ENCODE measurements at regions not wholly inside any gene's neighbourhood (a gene's known extent, or its start where the extent isn't known, plus 50 kb on each side); places are given as distances from the start of the nearest gene placed in this dataset.

DNA sequence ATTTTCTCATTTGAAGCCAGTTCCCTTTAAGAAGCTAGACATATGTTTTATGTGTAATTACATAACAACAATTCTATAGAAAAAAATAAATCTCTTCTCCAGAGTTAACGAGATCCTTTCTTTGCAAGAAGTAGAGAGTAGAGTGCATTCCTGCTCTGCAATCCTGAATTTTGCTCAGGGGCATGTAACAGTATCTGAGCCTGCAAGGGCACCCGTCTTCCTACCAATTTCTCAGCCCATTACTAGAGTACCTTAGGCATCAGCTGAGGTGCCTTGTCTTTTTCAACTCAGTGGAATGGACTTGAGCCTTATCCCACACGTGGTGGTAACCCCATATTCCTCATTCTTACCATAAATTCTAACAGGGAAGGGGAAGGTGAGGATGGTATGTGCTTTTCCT lies 205.9 kb downstream of the IKZF2 start:
- no peak for DNase-seq

- DNase-seq: no peak
Measured at GRCh38 chr2:212943351-212943750, 208.1 kb downstream of the IKZF2 start.

- no peak for DNase-seq
Measured at GRCh38 chr2:212941361-212941760, 210.1 kb downstream of the IKZF2 start.

DNA sequence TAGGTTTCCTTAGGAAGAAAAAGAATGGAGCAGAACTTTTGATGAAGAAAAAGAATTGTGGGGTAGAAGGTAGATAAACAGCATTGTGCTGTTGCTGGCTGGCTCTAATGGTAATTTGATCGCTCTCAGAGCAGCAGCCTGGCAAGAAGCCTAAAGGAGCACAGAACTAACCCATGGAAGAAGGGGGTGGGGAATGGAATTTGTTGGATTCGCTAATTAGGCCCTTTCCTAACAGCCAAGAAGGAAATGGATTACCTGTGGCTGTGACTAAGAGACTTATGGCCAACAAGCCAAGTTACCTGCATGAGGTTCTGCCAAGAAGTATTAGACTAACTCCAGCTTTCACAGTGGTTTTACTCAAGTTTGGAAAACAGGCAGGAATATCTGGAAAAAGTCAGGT lies 210.6 kb downstream of the IKZF2 start:
- DNase-seq: no peak

GRCh38 chr2:212939777-212940531 lies 211.5 kb downstream of the IKZF2 start:
- DNase-seq: no peak

DNA sequence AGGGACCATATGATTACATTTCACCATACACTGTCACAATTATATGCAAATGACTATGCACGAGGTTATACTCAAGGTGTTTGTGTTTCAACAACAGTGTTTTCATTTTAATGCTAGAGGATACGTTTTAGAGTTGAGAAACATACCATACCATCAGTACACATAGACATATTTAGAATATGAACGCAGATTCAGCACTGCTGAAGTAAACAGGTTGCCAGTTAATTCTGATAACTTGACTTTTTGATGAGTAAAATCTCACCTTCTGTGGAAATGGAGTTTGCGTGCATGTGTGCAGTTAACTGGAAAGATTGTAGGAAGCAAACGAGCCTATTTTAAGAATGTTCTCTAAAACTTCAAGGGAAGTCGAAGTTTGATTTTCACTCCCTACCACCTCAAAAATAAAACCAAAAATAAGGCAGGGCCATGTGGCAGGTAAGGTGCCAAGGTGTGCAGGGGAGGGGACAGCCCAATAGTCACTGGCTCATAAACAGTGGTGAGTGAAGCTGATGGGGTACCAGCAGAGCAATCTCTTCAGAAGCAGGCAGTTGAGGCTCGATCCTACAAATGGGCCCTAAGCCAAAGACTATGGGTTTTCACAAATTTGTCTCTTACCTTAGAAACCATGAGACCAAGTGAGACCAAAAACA lies 213.1 kb downstream of the IKZF2 start:
- no peak for DNase-seq

DNA sequence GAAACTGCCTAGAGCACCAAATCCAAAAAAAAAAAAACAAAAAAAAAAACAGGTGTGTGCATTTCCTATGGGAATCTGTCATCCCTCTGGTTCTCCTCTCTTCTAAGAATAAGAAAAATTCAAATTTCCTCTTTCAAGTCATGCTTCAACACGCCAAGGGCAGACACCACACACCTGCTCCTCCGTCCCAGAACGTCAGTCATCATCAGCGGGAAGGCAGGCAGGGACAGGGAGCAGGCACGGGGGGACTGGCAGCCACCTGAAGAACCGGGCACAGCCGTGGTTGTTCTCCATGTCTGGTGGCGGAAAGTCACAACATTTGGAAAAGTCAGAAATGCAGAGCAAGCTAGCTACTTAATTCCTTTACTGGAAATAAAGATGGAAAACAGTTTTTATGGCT lies 214.8 kb downstream of the IKZF2 start:
- DNase-seq: no peak

GRCh38 chr2:212935752-212936151 lies 215.7 kb downstream of the IKZF2 start:
- DNase-seq: no peak

GRCh38 chr2:212931271-212931670 lies 220.1 kb downstream of the IKZF2 start:
- DNase-seq: no peak

DNA sequence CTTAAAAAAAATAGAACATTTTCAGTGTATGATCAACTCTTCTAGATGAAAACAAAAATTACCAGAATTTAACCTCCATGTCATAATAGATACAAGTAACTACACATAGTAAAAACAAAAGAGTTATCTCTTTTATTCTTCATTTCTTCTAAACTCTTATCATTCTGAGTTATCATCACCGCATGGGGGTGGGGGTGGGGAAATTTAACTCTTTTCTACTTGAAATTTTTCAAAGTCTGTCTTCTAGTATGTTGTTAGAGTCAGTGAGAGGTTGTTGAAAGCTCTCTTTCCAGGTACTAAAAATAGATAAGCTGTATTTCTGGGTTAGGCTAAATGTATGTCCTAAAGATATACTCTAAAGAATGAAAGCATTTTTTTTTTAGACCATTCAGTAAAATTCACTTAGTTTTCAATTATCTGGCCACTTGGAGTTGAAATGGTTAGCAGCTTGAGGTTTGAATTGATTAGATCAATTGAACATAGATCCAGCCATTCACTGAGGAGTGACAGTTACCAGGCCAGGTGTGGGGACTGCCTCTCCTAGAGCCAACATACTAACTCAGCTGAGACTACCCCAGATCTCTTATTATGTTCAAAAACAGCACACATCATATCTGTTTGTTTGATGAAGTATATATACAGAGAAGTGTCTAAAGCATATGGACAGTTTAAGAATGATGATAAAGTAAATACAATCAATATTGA lies 220.7 kb downstream of the IKZF2 start:
- no peak for DNase-seq

DNA sequence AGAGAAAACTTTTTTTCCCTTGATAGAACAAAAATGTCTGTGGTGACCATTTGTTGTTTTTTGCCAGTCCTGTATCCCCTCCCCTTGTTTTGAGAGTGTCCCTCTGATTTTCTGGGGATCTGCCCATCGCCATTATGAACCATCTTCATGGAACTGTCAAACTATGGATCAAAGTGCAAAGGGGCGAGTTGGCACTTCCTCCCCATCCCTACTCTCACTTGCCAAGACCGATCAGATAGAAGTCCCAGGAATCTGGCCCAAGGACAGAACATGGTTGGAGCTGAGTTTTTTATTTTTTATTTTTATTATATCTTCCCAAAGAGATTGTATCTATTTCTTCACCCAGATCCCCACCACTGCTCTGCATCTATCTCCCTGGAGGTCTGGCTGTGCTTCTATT lies 221.4 kb downstream of the IKZF2 start:
- no peak for DNase-seq

DNA sequence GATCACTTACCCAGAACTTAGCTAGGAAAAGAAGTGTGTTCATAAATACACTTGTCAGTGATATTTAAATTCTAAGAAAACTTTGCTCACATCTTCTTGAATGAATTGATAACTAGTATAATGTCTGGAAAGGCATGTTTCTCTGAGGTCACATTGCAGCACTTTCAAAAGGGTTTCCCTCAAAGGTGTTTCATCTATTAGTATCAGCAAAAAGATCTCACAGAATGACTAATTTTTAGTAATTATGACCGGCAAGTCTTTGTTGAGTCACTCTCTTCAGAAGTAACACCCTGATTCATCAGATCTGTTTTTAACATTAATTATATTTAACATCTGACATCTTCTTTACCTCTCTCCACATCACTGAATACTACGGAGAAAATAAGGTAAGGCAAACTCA lies 222.3 kb downstream of the IKZF2 start:
- no peak for DNase-seq

- DNase-seq: no peak
Measured at GRCh38 chr2:212928681-212929080, 222.7 kb downstream of the IKZF2 start.

GRCh38 chr2:212926940-212927339 lies 224.5 kb downstream of the IKZF2 start:
- DNase-seq: no peak

DNA sequence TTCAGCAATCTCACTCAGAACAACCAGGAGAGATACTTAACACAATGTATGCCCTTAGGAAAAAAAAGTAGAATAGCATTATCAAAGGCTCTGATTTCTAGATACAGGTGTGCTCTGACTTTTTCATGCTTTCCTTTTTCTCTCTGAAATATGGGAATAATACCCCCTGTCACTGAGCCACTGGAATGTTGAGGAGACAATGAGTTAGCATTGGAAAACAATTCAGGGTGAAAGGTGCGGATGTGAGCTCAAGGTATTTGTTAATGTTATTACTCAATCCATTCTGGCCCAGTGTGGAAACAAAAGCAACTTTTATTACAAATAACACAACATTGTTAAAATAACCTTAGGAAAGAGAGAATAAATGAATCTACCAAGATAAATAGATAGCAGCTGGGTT lies 228.0 kb downstream of the IKZF2 start:
- no peak for DNase-seq

DNA sequence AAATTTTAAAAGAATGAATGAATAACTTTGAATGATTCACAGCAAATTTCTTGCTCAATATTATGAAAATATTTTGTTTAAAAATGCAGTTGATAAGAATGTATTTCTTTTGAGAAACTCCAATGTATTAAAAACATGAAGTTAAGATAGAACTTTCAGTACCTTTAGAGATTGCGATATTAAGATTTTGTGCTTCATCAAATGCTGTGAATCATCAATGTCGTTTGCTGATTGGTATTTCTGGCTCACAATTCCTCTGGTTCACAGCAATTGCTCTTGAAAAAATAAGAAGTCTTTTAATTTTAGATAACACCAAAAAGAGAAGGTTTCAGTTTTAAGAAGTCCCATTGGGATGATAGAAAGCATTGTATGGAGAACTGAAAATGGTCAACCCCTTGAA lies 228.7 kb downstream of the IKZF2 start:
- no peak for DNase-seq

GRCh38 chr2:212921711-212922110 lies 229.7 kb downstream of the IKZF2 start:
- no peak for DNase-seq

DNA sequence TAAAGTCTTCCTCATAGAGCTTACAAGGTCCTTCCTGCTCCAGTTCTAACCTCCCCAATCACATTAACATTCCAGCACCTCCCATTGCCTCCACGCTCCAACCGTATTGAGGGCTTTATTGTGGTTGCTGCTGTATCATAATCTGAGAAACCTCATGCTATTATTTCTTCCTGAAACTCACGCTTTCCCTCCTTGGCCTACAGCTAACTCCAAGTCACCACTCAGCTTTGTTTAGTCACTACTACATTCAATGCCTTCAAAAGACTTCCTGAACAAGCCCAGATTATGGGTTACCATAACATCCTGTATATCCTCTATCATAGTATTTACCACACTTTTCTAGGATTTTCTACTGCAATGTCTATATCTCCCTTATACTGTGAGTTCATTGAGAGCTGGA lies 230.4 kb downstream of the IKZF2 start:
- DNase-seq: no peak

DNA sequence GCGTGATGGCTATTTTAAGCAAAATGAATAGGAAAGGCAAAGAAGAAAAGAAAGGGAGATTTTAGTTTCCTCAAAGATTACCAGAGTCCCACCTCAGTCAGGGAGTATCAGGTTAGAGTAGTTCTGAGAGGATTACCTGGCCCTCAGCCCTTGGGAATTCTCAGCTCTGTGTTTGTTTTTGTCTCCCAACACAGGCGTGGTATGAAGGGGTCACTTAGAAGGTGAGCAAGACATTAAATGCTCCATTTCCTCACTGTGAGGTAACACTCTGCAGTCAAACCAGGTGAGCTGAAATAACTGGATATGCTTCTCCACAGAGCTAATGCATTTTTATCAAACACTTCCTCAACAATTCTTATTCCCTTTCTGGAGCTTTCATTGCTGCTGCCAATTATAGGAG lies 232.2 kb downstream of the IKZF2 start:
- no peak for DNase-seq

- DNase-seq: no peak
Measured at GRCh38 chr2:212918336-212918735, 233.1 kb downstream of the IKZF2 start.

- no peak for DNase-seq
Measured at GRCh38 chr2:212915121-212915782, 236.2 kb downstream of the IKZF2 start.

DNA sequence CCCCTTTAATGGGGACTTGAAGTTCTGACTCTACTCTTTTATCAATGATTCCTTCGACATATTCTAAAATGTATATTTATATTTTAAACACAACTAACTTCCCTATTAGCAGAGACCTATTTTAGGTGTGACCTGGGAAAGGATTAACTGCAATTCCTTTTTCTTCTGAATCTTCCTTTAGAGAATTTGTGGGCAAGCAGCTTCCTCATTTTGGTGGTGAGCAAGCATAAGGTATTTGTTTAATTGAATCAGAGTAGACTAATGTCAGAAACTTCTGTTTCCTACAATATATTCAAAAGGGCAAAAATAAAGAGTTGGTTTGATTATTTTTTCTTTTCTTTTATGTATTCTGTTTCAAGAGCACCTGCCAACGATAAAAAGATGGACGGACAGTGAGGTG lies 237.0 kb downstream of the IKZF2 start:
- no peak for DNase-seq

DNA sequence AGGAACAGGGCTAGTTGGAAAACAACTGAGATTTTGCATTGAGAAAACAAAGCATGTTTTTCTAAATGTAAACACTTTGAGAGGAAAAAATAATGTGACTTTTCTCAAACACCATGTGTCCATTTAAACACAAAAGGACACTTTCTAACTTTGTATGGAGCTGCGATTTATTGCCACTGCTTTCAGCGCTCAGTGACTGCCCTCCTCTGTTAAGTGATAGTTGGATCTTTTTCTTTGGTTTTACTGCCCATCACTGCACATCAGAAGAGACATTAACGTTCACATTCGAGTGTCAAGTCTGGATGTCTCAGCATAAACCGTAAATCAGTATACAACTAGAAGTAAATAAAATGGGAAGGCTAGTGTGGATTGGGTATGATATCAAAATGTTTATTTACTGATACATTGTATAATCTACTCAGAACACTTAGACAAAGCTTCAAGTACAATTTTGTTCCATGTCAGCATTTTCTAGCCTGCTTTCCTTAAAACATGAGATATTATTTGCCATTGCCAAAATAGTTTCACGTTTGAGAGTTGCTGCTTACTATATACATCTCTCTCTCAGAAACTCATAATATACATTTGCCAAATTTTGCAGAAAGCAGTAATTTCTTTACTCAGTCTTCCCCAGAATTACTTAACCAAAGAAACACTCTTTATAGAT lies 237.6 kb downstream of the IKZF2 start:
- DNase-seq: no peak

Data from activated CD4-positive, alpha-beta T cell treated with anti-CD3 and anti-CD28 coated beads for 1 hour (primary cell).